CD4-positive, CD25-positive, alpha-beta regulatory T cell (primary cell): ENCODE measurements at regions not wholly inside any gene's neighbourhood (a gene's known extent, or its start where the extent isn't known, plus 50 kb on each side); places are given as distances from the start of the nearest gene placed in this dataset.
"Not testable (repeated sequence)": the region's sequence is repeated elsewhere in the genome, so short reads cannot be mapped to it uniquely, and the experiment has no call there.

Source experiments
- ATAC-seq, 2 donors: fragments of 150-1000 bp; cut with Tn5 transposase; one replicate each; pipeline ENCODE4 v1.10.0; 2021; ENCODE audit warnings: low read depth in 2 of 2, moderate number of reproducible peaks in 2 of 2, moderate library complexity in 1 of 2
- DNase-seq, 3 donors: peaks; one replicate each; pipeline versions ENCODE4 v3.0.0 to v3.0.0-alpha.2; 2012 to 2022; ENCODE audit warnings: mixed read lengths in 1 of 3
- H3K27ac ChIP-seq: one replicate; pipeline ENCODE4 v1.7.0; 2013; ENCODE audit warnings: mild to moderate bottlenecking, low read length; ENCODE audit not compliant: insufficient read depth, poor library complexity, severe bottlenecking
- H3K27me3 ChIP-seq: one replicate; pipeline ENCODE4 v1.7.0; 2013; ENCODE audit warnings: low read length; ENCODE audit not compliant: control insufficient read depth, insufficient read depth
- H3K36me3 ChIP-seq: one replicate; pipeline ENCODE4 v1.7.0; 2013; ENCODE audit warnings: mild to moderate bottlenecking, low read length, moderate library complexity; ENCODE audit not compliant: control insufficient read depth, insufficient read depth
- H3K4me1 ChIP-seq: 2 replicates; pipeline ENCODE4 v1.7.0; 2013; ENCODE audit warnings: mild to moderate bottlenecking, low read length; ENCODE audit not compliant: insufficient read depth, control insufficient read depth, poor library complexity, severe bottlenecking
- H3K4me3 ChIP-seq: one replicate; pipeline ENCODE4 v1.7.0; 2013; ENCODE audit warnings: low read depth, mild to moderate bottlenecking, low read length, moderate library complexity
- H3K9me3 ChIP-seq, 2 experiments: 1 replicate in 1 of 2; 2 replicates in 1 of 2; pipeline ENCODE4 v1.7.0; 2013; ENCODE audit warnings: low read length in 2 of 2, mild to moderate bottlenecking in 1 of 2, moderate library complexity in 1 of 2; ENCODE audit not compliant: control insufficient read depth in 2 of 2
- H3K27ac Mint-ChIP-seq, 3 donors: one replicate each; pipeline ENCODE4 v1.8.0; 2020 to 2022; ENCODE audit warnings: mild to moderate bottlenecking in 3 of 3, mixed read lengths in 3 of 3, moderate library complexity in 2 of 3
- H3K27me3 Mint-ChIP-seq: one replicate; pipeline ENCODE4 v1.8.0; 2022; ENCODE audit warnings: mild to moderate bottlenecking, mixed read lengths
- H3K36me3 Mint-ChIP-seq: one replicate; pipeline ENCODE4 v1.8.0; 2020; ENCODE audit warnings: mixed read lengths
- H3K4me1 Mint-ChIP-seq, 4 donors: one replicate each; pipeline ENCODE4 v1.8.0; 2020 to 2022; ENCODE audit warnings: mixed read lengths in 4 of 4, mild to moderate bottlenecking in 1 of 4
- H3K4me3 Mint-ChIP-seq, 4 donors: one replicate each; pipeline ENCODE4 v1.8.0; 2020 to 2022; ENCODE audit warnings: mild to moderate bottlenecking in 4 of 4, mixed read lengths in 4 of 4, moderate library complexity in 3 of 4
- H3K9me3 Mint-ChIP-seq, 7 donors: one replicate each; pipeline ENCODE4 v1.8.0; 2020 to 2022; ENCODE audit warnings: mixed read lengths in 7 of 7, mild to moderate bottlenecking in 3 of 7, moderate library complexity in 2 of 7

- H3K4me1 ChIP-seq = no peaks in the 10 kb centered on the region
- Mint-ChIP-seq H3K4me1 (no peaks in the 10 kb centered on the region), H3K36me3 (no peaks in the 10 kb centered on the region), H3K4me3 (no peak overlapping the region), H3K27me3 (no peaks in the 10 kb centered on the region), H3K27ac (no peak overlapping the region), H3K9me3 (peaks cover 0 to 6% (median 2%) of the 10 kb centered on the region in 7 donors)
- H3K9me3 ChIP-seq = no peaks in the 10 kb centered on the region
- no peaks in the 10 kb centered on the region for H3K27me3 ChIP-seq
- H3K4me3 ChIP-seq = no peak overlapping the region
- no peak for ATAC-seq
- no peak for DNase-seq
- no peaks in the 10 kb centered on the region for H3K36me3 ChIP-seq
- no peak overlapping the region for H3K27ac ChIP-seq
Observed at GRCh38 chr5:66442951-66443445, 153.2 kb upstream of the MAST4 start.

GRCh38 chr5:66443462-66444130 lies 152.6 kb upstream of the MAST4 start:
- Mint-ChIP-seq H3K36me3 (no peaks in the 10 kb centered on the region), H3K4me3 (no peak overlapping the region), H3K4me1 (no peaks in the 10 kb centered on the region), H3K9me3 (peaks cover 0 to 9% (median 2%) of the 10 kb centered on the region in 7 donors), H3K27me3 (no peaks in the 10 kb centered on the region), H3K27ac (peak overlapping the region in 1 of 3 donors; percentile 26)
- Histone ChIP-seq H3K27ac (no peak overlapping the region), H3K9me3 (no peaks in the 10 kb centered on the region), H3K27me3 (no peaks in the 10 kb centered on the region), H3K4me1 (no peaks in the 10 kb centered on the region), H3K36me3 (no peaks in the 10 kb centered on the region), H3K4me3 (no peak overlapping the region)
- no peak for ATAC-seq
- DNase-seq = no peak

DNA sequence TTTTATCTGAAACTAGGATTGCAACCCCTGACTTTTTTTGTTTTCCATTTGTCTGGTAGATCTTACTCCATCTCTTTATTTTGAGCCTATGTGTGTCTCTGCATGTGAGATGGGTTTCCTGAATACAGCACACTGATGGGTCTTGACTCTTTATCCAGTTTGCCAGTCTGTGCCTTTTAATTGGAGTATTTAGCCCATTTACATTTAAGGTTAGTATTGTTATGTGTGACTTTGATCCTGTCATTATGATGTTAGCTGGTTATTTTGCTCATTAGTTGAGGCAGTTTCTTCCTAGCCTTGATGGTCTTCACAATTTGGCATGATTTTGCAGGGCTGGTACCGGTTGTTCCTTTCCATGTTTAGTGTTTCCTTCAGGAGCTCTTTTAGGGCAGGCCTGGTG lies 148.1 kb upstream of the MAST4 start:
- not testable (repeated sequence) for H3K27ac ChIP-seq, H3K36me3 ChIP-seq, H3K9me3 ChIP-seq, H3K4me1 ChIP-seq, H3K27ac Mint-ChIP-seq, DNase-seq, ATAC-seq, H3K4me1 Mint-ChIP-seq, H3K4me3 ChIP-seq, H3K36me3 Mint-ChIP-seq, H3K27me3 ChIP-seq, H3K4me3 Mint-ChIP-seq, H3K27me3 Mint-ChIP-seq
- H3K9me3 Mint-ChIP-seq = peaks cover 0 to 15% (median 3%) of the 10 kb centered on the region in 7 donors

DNA sequence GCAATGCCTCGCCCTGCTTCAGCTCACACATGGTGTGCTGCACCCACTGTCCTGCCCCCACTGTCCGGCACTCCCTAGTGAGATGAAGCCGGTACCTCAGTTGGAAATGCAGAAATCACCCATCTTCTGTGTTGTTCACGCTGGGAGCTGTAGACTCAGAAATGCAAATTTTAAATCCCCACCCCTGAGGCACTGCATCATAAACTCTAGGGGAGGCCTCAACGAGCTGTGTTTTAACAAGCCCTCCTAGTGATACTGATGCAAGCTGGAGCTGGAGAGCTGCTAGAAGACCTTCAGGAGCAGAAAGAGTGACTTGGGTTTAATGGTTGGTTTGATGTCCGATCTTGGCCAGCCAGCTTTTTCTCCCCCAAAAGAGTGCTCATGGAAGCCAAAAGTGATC lies 146.0 kb upstream of the MAST4 start:
- DNase-seq (no peak), ATAC-seq (no peak)
- Mint-ChIP-seq H3K36me3 (no peaks in the 10 kb centered on the region), H3K9me3 (peaks cover 0 to 15% (median 3%) of the 10 kb centered on the region in 7 donors), H3K4me1 (no peaks in the 10 kb centered on the region), H3K4me3 (no peak overlapping the region), H3K27ac (no peak overlapping the region), H3K27me3 (no peaks in the 10 kb centered on the region)
- H3K27ac ChIP-seq = no peak overlapping the region
- H3K36me3 ChIP-seq = no peaks in the 10 kb centered on the region
- no peak overlapping the region for H3K4me3 ChIP-seq
- H3K27me3 ChIP-seq = peaks cover 4% of the 10 kb centered on the region
- H3K4me1 ChIP-seq = no peaks in the 10 kb centered on the region
- no peaks in the 10 kb centered on the region for H3K9me3 ChIP-seq

DNA sequence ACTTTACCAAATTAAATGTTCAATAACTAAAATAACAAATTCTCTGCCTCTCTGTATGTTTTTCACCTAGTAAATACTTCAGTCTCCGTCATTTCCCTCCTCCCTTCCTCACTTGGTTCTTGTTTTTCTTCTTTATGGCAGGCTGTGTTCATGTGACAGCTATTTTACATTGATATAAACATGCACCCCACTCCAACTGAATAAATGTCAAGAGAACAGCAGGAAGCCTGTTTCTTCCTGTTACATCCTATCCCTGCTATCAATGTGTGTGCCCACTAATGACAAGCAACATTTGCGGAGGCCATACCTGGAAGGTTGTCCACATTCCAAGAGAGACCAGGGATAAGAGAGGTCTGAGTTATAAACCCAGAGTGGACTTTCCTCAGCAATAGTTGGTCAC lies 145.2 kb upstream of the MAST4 start:
- peaks cover 0 to 15% (median 3%) of the 10 kb centered on the region in 7 donors for H3K9me3 Mint-ChIP-seq

GRCh38 chr5:66452109-66452508 lies 144.1 kb upstream of the MAST4 start:
- peaks cover 4% of the 10 kb centered on the region for H3K27me3 ChIP-seq
- no peaks in the 10 kb centered on the region for H3K36me3 Mint-ChIP-seq
- H3K9me3 ChIP-seq = no peaks in the 10 kb centered on the region
- ATAC-seq = no peak
- no peaks in the 10 kb centered on the region for H3K36me3 ChIP-seq
- no peak overlapping the region for H3K4me3 Mint-ChIP-seq
- DNase-seq = no peak
- H3K4me1 ChIP-seq = no peaks in the 10 kb centered on the region
- H3K27ac ChIP-seq = no peak overlapping the region
- peaks cover 0 to under 1% (median 0%) of the 10 kb centered on the region in 4 donors for H3K4me1 Mint-ChIP-seq
- no peak overlapping the region for H3K27ac Mint-ChIP-seq
- peaks cover 0 to 15% (median 3%) of the 10 kb centered on the region in 7 donors for H3K9me3 Mint-ChIP-seq
- H3K27me3 Mint-ChIP-seq = peaks cover 4% of the 10 kb centered on the region
- H3K4me3 ChIP-seq = no peak overlapping the region

More for the DNA sequence above, 145.2 kb upstream of the MAST4 start:
- Histone ChIP-seq H3K9me3 (no peaks in the 10 kb centered on the region), H3K27me3 (peaks cover 4% of the 10 kb centered on the region), H3K4me3 (no peak overlapping the region), H3K4me1 (no peaks in the 10 kb centered on the region), H3K27ac (no peak overlapping the region), H3K36me3 (no peaks in the 10 kb centered on the region)
- Mint-ChIP-seq H3K4me1 (no peaks in the 10 kb centered on the region), H3K4me3 (no peak overlapping the region), H3K27ac (no peak overlapping the region), H3K27me3 (no peaks in the 10 kb centered on the region), H3K36me3 (no peaks in the 10 kb centered on the region)
- ATAC-seq (no peak), DNase-seq (no peak)

GRCh38 chr5:66454186-66455078 lies 141.8 kb upstream of the MAST4 start:
- Histone ChIP-seq H3K4me1 (no peaks in the 10 kb centered on the region), H3K9me3 (no peaks in the 10 kb centered on the region), H3K36me3 (no peaks in the 10 kb centered on the region), H3K27me3 (peaks cover 4% of the 10 kb centered on the region), H3K27ac (no peak overlapping the region), H3K4me3 (no peak overlapping the region)
- ATAC-seq (no peak), DNase-seq (no peak)
- Mint-ChIP-seq H3K36me3 (no peaks in the 10 kb centered on the region), H3K4me3 (no peak overlapping the region), H3K9me3 (peaks cover 0 to 8% (median 1%) of the 10 kb centered on the region in 7 donors), H3K27me3 (peaks cover 4% of the 10 kb centered on the region), H3K4me1 (peaks cover 0 to 2% (median 0%) of the 10 kb centered on the region in 4 donors), H3K27ac (no peak overlapping the region)
